Hematopoietic multipotent progenitor cell (in vitro differentiated cells): ENCODE measurements at regions not wholly inside any gene's neighbourhood (a gene's known extent, or its start where the extent isn't known, plus 50 kb on each side); places are given as distances from the start of the nearest gene placed in this dataset.
"Not testable (repeated sequence)": the region's sequence is repeated elsewhere in the genome, so short reads cannot be mapped to it uniquely, and the experiment has no call there.

Experiments
- DNase-seq, 3 donors: peaks; one replicate each; pipeline ENCODE4 v3.0.0-alpha.2; 2011 to 2015; ENCODE audit warnings: low read depth in 2 of 3, low spot score in 2 of 3

GRCh38 chr7:84880326-84880997 lies 306.4 kb downstream of the SEMA3D start:
- not testable (repeated sequence) for DNase-seq

GRCh38 chr7:84879570-84880325 lies 307.1 kb downstream of the SEMA3D start:
- DNase-seq: no peak

- DNase-seq: no peak
Measured at GRCh38 chr7:84877943-84878570, 308.8 kb downstream of the SEMA3D start.

- no peak for DNase-seq
Measured at GRCh38 chr7:84876061-84876821, 310.6 kb downstream of the SEMA3D start.

GRCh38 chr7:84865560-84865959 lies 321.3 kb downstream of the SEMA3D start:
- no peak for DNase-seq

- no peak for DNase-seq
Measured at GRCh38 chr7:84857336-84857735, 329.5 kb downstream of the SEMA3D start.

- DNase-seq: no peak
Measured at GRCh38 chr7:84855758-84856157, 331.1 kb downstream of the SEMA3D start.

- not testable (repeated sequence) for DNase-seq
Measured at GRCh38 chr7:84848974-84849372, 337.9 kb downstream of the SEMA3D start.

- DNase-seq: no peak
Measured at GRCh38 chr7:84848219-84848973, 338.5 kb downstream of the SEMA3D start.

GRCh38 chr7:84847790-84848189 lies 339.1 kb downstream of the SEMA3D start:
- DNase-seq: no peak

GRCh38 chr7:84847038-84847437 lies 339.8 kb downstream of the SEMA3D start:
- DNase-seq: no peak

GRCh38 chr7:84845971-84846370 lies 340.9 kb downstream of the SEMA3D start:
- DNase-seq: no peak

- no peak for DNase-seq
Measured at GRCh38 chr7:84844771-84845170, 342.1 kb downstream of the SEMA3D start.

GRCh38 chr7:84841809-84842208 lies 345.0 kb downstream of the SEMA3D start:
- DNase-seq: no peak

- DNase-seq: no peak
Measured at GRCh38 chr7:84838857-84839256, 348.0 kb downstream of the SEMA3D start.

GRCh38 chr7:84837405-84837804 lies 349.5 kb downstream of the SEMA3D start:
- no peak for DNase-seq

GRCh38 chr7:84829719-84830118 lies 357.1 kb downstream of the SEMA3D start:
- no peak for DNase-seq

- DNase-seq: no peak
Measured at GRCh38 chr7:84824057-84824651, 362.7 kb downstream of the SEMA3D start.

- peak in 1 of 3 donors; percentile 4 for DNase-seq
Measured at GRCh38 chr7:84823530-84823929, 363.3 kb downstream of the SEMA3D start.

GRCh38 chr7:84822941-84823510 lies 363.8 kb downstream of the SEMA3D start:
- peak in 1 of 3 donors; percentile 2 for DNase-seq
